GM19238 (cell line): ENCODE measurements at regions not wholly inside any gene's neighbourhood (a gene's known extent, or its start where the extent isn't known, plus 50 kb on each side); places are given as distances from the start of the nearest gene placed in this dataset.
"Not testable (repeated sequence)": the region's sequence is repeated elsewhere in the genome, so short reads cannot be mapped to it uniquely, and the experiment has no call there.

ENCODE experiments used
- DNase-seq: peaks from one replicate; pipeline ENCODE4 v3.0.0; 2011; ENCODE audit warnings: low spot score; ENCODE audit not compliant: insufficient read length

GRCh38 chr2:133624551-133624950 lies 56.3 kb upstream of the NCKAP5 start:
- no peak for DNase-seq

- no peak for DNase-seq
Observed at GRCh38 chr2:133627741-133628140, 59.5 kb upstream of the NCKAP5 start.

- no peak for DNase-seq
Observed at GRCh38 chr2:133633309-133633708, 65.0 kb upstream of the NCKAP5 start.

- no peak for DNase-seq
Observed at GRCh38 chr2:133633881-133634409, 65.7 kb upstream of the NCKAP5 start.

GRCh38 chr2:133635131-133635530 lies 66.9 kb upstream of the NCKAP5 start:
- no peak for DNase-seq

- DNase-seq, result no peak
Observed at GRCh38 chr2:133636287-133636686, 68.0 kb upstream of the NCKAP5 start.

GRCh38 chr2:133640103-133640502 lies 71.8 kb upstream of the NCKAP5 start:
- no peak for DNase-seq

- DNase-seq, result no peak
Observed at GRCh38 chr2:133641497-133641896, 73.2 kb upstream of the NCKAP5 start.

- no peak for DNase-seq
Observed at GRCh38 chr2:133641942-133642725, 73.9 kb upstream of the NCKAP5 start.

- no peak for DNase-seq
Observed at GRCh38 chr2:133642791-133643191, 74.5 kb upstream of the NCKAP5 start.

GRCh38 chr2:133643863-133644262 lies 75.6 kb upstream of the NCKAP5 start:
- DNase-seq, result no peak

- DNase-seq, result no peak
Observed at GRCh38 chr2:133644846-133645245, 76.6 kb upstream of the NCKAP5 start.

GRCh38 chr2:133647386-133647785 lies 79.1 kb upstream of the NCKAP5 start:
- DNase-seq, result not testable (repeated sequence)

- DNase-seq, result no peak
Observed at GRCh38 chr2:133651861-133652260, 83.6 kb upstream of the NCKAP5 start.

GRCh38 chr2:133652398-133652797 lies 84.1 kb upstream of the NCKAP5 start:
- DNase-seq, result no peak

GRCh38 chr2:133653056-133653455 lies 84.8 kb upstream of the NCKAP5 start:
- DNase-seq, result no peak

GRCh38 chr2:133654949-133655348 lies 86.7 kb upstream of the NCKAP5 start:
- DNase-seq, result no peak

GRCh38 chr2:133655610-133656009 lies 87.3 kb upstream of the NCKAP5 start:
- DNase-seq, result no peak

GRCh38 chr2:133657591-133657990 lies 89.3 kb upstream of the NCKAP5 start:
- no peak for DNase-seq

- DNase-seq, result no peak
Observed at GRCh38 chr2:133658020-133658903, 90.0 kb upstream of the NCKAP5 start.

- no peak for DNase-seq
Observed at GRCh38 chr2:133660510-133660909, 92.2 kb upstream of the NCKAP5 start.

GRCh38 chr2:133661392-133661791 lies 93.1 kb upstream of the NCKAP5 start:
- no peak for DNase-seq
